ENCODE measurements at regions not wholly inside any gene's neighbourhood (a gene's known extent, or its start where the extent isn't known, plus 50 kb on each side); places are given as distances from the start of the nearest gene placed in this dataset.
A peak's percentile ranks its signal among the peaks of the same experiment; 100 is the strongest.
"Not testable (repeated sequence)": the region's sequence is repeated elsewhere in the genome, so short reads cannot be mapped to it uniquely, and the experiment has no call there.

- in situ Hi-C loops (cut with MboI; ENCODE audit: low pct_unique_long_range_greater_than_20kb, low sequenced_read_pairs): no loop called here
- no peak for DNase-seq
Observed at GRCh38 chr12:72723732-72724131, 451.6 kb downstream of the TRHDE start.

DNA sequence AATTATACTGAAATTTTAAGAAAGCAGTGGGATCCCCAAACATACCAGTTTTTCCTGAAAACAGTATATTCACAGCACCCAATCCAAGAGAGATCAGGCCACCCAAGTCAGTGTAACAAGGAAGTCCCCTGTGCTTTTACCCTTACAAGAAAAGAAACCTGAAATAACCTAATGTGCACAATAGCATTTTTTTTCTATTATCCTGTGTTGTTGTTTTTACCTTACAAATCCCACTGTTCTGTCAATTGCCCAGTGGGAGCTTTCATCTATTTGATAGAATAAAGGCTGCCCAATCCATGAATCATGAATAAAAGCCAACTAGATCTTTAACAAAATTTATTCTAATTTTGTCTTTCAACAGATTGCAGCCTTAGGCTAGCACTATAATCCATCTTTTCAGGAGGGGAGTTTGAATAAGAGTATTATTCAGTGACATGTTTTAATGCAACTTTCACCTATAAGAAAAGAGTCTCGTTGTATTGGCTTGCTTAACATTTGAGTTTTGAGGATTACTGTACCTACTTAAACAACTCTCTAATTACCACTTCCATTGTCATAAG lies 457.4 kb downstream of the TRHDE start:
- in situ Hi-C loops (cut with MboI; ENCODE audit: low pct_unique_long_range_greater_than_20kb, low sequenced_read_pairs): no loop called here
- no peak for DNase-seq

GRCh38 chr12:72734581-72734980 lies 462.4 kb downstream of the TRHDE start:
- no peak for DNase-seq
- in situ Hi-C loops (cut with MboI; ENCODE audit: low pct_unique_long_range_greater_than_20kb, low sequenced_read_pairs): no loop called here

GRCh38 chr12:72738811-72739210 lies 466.6 kb downstream of the TRHDE start:
- in situ Hi-C loops (cut with MboI; ENCODE audit: low pct_unique_long_range_greater_than_20kb, low sequenced_read_pairs): no loop called here
- peak; percentile 32 for DNase-seq

DNA sequence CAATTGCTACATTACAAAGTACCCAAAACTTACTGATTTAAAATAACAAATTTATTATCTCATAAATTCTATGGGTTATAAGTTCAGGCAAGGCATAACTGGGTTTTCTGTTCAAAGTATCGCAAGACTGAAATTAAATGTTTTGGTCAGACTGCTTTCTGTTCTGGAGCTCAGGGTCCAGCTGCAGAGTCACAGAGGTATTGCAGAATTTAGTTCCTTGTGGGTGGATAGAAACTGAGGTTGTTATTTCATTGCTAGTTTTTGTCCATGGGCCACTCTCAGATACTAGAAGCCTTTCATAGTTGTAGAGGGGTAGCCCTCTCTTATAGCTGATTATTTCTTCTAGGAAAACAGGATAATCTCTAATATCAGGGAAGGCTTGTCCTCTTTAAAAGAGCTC lies 467.9 kb downstream of the TRHDE start:
- in situ Hi-C loops (cut with MboI; ENCODE audit: low pct_unique_long_range_greater_than_20kb, low sequenced_read_pairs): no loop called here

GRCh38 chr12:72742568-72742967 lies 470.4 kb downstream of the TRHDE start:
- in situ Hi-C loops (cut with MboI; ENCODE audit: low pct_unique_long_range_greater_than_20kb, low sequenced_read_pairs): no loop called here
- DNase-seq: no peak

More for the DNA sequence above, 467.9 kb downstream of the TRHDE start:
- DNase-seq: no peak

GRCh38 chr12:72746048-72746447 lies 473.9 kb downstream of the TRHDE start:
- DNase-seq: no peak
- in situ Hi-C loops (cut with MboI; ENCODE audit: low pct_unique_long_range_greater_than_20kb, low sequenced_read_pairs): no loop called here

GRCh38 chr12:72747111-72747849 lies 475.1 kb downstream of the TRHDE start:
- in situ Hi-C loops (cut with MboI; ENCODE audit: low pct_unique_long_range_greater_than_20kb, low sequenced_read_pairs): no loop called here
- peak; percentile 6 for DNase-seq

GRCh38 chr12:72748971-72749370 lies 476.8 kb downstream of the TRHDE start:
- no peak for DNase-seq
- in situ Hi-C loops (cut with MboI; ENCODE audit: low pct_unique_long_range_greater_than_20kb, low sequenced_read_pairs): no loop called here

DNA sequence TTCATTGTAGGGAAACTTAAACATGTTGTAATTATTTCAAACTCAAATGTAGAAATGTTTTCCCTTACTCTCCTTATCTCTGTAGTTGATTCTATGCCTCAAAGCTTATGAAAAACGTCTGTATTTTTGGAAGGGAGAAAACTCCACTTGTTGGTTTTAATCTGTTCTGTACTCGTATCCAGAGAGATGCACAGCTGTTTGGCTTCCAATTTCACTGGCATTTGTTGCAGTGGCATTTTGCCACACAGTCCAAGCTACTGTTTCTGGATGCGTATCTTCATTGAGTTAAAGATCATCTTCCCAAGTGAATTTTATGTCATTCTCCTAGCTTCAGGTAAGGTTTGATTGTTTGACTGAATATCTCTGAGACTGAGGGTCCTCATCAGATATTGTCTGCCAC lies 481.4 kb downstream of the TRHDE start:
- in situ Hi-C loops (cut with MboI; ENCODE audit: low pct_unique_long_range_greater_than_20kb, low sequenced_read_pairs): no loop called here
- DNase-seq: no peak

DNA sequence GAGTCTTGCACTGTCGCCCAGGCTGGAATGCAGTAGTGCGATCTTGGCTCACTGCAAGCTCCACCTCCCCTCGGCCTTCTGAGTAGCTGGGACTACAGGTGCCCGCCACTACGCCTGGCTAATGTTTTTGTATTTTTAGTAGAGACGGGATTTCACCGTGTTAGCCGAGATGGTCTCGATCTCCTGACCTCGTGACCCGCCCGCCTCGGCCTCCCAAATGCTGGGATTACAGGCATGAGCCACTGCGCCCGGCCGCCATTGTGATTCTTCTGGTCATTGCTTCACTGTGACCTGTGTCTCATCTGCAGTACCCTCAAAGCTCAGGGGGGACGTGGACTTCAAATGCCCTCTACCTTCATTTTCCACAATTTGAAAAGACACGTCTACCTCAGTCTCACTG lies 481.9 kb downstream of the TRHDE start:
- in situ Hi-C loops (cut with MboI; ENCODE audit: low pct_unique_long_range_greater_than_20kb, low sequenced_read_pairs); DNase-seq: not testable (repeated sequence)

DNA sequence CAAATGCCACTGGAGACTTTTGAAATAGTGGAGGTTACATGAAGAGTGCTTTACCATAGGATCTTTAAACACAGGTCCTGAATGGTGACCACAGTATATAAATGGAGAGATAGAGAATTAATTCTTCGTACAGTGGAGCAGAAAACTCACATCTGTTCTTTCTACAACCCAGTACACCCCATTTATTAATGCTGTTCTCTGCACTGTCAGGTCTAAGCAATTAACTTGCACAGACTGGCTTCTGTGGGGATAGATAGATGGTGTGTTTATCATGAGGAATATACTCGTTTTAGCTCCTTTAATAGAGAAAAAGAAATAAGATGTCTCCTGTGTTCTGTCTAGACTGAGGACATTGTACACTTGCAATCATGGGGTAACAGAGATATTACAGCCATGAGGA lies 494.3 kb downstream of the TRHDE start:
- in situ Hi-C loops (cut with MboI; ENCODE audit: low pct_unique_long_range_greater_than_20kb, low sequenced_read_pairs): no loop called here
- DNase-seq: no peak

DNA sequence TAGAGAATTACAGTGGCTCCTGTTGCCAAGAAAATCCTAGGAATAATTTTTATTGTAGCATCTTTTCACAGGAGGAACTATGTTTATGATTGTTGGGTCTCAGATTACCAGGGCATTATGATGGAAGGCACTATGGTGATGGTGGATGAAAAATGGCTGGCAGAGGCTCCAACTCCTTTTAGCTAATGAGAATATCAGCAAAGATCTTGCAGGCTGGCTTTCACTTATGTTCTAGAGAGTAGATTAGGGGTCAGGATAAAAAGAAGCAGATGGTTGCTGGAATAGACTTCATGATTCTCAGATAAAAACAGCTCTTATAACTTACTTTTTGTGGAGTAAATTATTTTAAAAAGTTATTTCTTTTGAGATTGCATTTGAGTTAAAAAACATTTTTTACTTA lies 501.9 kb downstream of the TRHDE start:
- in situ Hi-C loops (cut with MboI; ENCODE audit: low pct_unique_long_range_greater_than_20kb, low sequenced_read_pairs): no loop called here
- DNase-seq: no peak

DNA sequence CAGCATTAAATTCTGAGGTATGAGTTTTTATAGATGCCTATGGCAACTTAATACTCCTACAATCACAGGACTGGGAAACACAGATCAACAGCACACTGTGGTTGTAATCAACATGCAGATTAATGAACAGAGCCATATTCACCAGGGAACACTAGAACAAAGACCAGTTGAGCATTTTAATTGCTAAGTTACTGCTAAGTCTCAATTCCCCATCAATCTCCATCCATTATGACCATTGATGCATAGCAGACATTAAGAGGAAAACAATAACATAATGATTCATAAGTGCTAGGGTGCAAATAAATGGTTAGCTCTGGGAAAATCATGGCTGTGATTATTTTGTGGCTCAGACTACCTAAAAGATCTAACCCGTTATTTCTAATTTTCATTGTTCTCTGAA lies 505.6 kb downstream of the TRHDE start:
- no peak for DNase-seq

GRCh38 chr12:72790273-72790672 lies 518.1 kb downstream of the TRHDE start:
- in situ Hi-C loops (cut with MboI; ENCODE audit: low pct_unique_long_range_greater_than_20kb, low sequenced_read_pairs): no loop called here
- DNase-seq: no peak

More for the DNA sequence above, 505.6 kb downstream of the TRHDE start:
- in situ Hi-C loops (cut with MboI; ENCODE audit: low pct_unique_long_range_greater_than_20kb, low sequenced_read_pairs): no loop called here

DNA sequence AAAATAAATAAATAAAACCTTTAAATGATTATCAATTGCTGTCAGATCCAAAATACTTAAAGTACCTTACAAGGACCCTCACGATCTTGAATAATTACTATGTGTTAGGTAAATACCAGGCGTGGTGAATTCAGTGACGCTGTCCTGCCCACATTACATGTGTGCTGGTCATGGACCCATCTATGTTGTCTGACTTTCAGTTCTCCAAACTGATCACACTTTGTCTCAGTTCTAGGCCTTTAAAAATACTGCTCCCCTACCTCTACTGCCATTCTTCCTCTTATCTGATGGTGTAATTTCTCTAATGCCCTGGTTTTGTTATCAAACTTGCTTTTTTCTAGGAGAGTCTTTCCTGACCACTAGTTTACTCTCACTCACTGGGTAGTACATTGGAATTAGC lies 520.7 kb downstream of the TRHDE start:
- DNase-seq: no peak
- in situ Hi-C loops (cut with MboI; ENCODE audit: low pct_unique_long_range_greater_than_20kb, low sequenced_read_pairs): no loop called here

DNA sequence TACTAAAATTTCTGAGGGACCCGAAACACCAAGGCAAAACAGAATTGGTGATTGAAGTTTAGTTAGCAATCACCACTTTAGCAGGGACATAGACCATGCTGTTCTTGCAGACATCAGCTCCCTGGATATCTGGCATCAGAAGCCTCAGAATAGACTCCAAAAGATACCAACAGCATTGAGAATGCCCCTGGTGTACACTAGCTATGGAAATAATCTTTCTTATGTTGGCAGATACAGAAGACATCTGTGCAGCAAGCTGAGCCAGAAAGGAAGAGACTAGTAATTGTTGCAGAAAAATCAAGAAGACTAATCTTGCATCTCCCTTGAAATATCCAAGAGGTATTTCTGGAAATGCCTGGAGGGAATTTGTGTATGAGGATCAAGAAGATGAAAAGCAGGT lies 521.6 kb downstream of the TRHDE start:
- in situ Hi-C loops (cut with MboI; ENCODE audit: low pct_unique_long_range_greater_than_20kb, low sequenced_read_pairs): no loop called here
- DNase-seq: no peak

- no peak for DNase-seq
- in situ Hi-C loops (cut with MboI; ENCODE audit: low pct_unique_long_range_greater_than_20kb, low sequenced_read_pairs): no loop called here
Observed at GRCh38 chr12:72815421-72815820, 543.3 kb downstream of the TRHDE start.

GRCh38 chr12:72828662-72829324 lies 556.6 kb downstream of the TRHDE start:
- no peak for DNase-seq
- in situ Hi-C loops (cut with MboI; ENCODE audit: low pct_unique_long_range_greater_than_20kb, low sequenced_read_pairs): no loop called here

DNA sequence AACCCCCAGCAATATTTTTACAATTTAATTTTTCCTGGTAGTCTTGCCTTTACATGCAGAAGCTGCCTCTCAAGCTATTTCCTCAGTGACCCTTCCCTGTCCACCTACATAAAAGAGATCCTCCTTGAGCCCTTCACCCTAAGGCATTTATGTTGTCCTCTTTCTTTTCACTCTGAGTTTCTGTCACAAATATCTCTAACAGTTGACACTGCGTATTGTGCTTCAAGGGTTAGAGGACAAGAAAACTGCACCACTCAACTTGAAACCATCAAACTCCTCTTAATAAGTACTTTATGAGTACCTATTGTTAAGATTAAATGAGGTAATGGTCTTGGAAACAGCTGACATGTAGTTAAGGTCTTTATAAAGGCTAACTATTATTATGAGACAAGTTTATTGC lies 557.7 kb downstream of the TRHDE start:
- in situ Hi-C loops (cut with MboI; ENCODE audit: low pct_unique_long_range_greater_than_20kb, low sequenced_read_pairs): no loop called here
- DNase-seq: no peak

GRCh38 chr12:72832024-72832423 lies 559.9 kb downstream of the TRHDE start:
- in situ Hi-C loops (cut with MboI; ENCODE audit: low pct_unique_long_range_greater_than_20kb, low sequenced_read_pairs): no loop called here
- DNase-seq: no peak

Data from KBM-7 (cell line).